ENCODE measurements at regions not wholly inside any gene's neighbourhood (a gene's known extent, or its start where the extent isn't known, plus 50 kb on each side); places are given as distances from the start of the nearest gene placed in this dataset.
A peak's percentile ranks its signal among the peaks of the same experiment; 100 is the strongest.

DNA sequence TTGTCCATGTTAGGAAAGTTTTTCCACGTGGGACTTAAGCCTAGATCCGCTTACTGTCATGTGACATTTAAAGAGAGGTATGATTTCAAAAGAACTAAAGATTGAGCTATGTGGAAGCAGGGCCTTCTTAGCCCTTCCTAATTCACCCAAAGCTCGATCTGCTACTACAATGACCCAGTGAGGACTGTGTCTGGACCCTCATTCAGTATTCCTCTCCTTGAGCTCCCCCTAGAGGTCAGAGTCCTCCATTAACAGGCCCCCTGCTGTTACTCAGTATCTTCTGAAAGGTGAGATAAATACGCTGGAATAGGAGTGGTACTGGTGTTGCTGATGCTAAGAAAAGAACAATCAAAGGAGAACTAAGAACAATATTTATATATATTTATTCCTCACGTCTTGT is 414.0 kb downstream of the GJA1 start:
- DNase-seq (ENCODE audit: low read depth in 4 of 6, low spot score in 6 of 6), result peak in 3 of 6 donors; percentile 31 to 71 (median 52)
- Histone ChIP-seq H3K4me1 (ENCODE audit: control insufficient read depth, insufficient read depth, low read length) (peaks cover 8% of the 10 kb centered on the region), H3K27ac (ENCODE audit: low read depth, low read length) (peak overlapping the region; percentile 81), H3K36me3 (ENCODE audit: control insufficient read depth, insufficient read depth, low read length) (no peaks in the 10 kb centered on the region), H3K4me3 (ENCODE audit: low read depth, low read length) (no peak overlapping the region), H3K27me3 (ENCODE audit: control insufficient read depth, insufficient read depth, low read length) (no peaks in the 10 kb centered on the region), H3K9me3 (ENCODE audit: control insufficient read depth, insufficient read depth, low read length) (no peaks in the 10 kb centered on the region)
- no CpG with 5 or more reads among the region's 5 CpGs for WGBS (ENCODE audit: insufficient coverage)

- no peak overlapping the region for H3K4me3 ChIP-seq (ENCODE audit: low read depth, low read length)
- H3K27me3 ChIP-seq (ENCODE audit: control insufficient read depth, insufficient read depth, low read length), result no peaks in the 10 kb centered on the region
- H3K27ac ChIP-seq (ENCODE audit: low read depth, low read length), result peak overlapping the region; percentile 78
- no peaks in the 10 kb centered on the region for H3K36me3 ChIP-seq (ENCODE audit: control insufficient read depth, insufficient read depth, low read length)
- no peaks in the 10 kb centered on the region for H3K9me3 ChIP-seq (ENCODE audit: control insufficient read depth, insufficient read depth, low read length)
- peaks cover 8% of the 10 kb centered on the region for H3K4me1 ChIP-seq (ENCODE audit: control insufficient read depth, insufficient read depth, low read length)
- WGBS (ENCODE audit: insufficient coverage), result 0% methylated on average over 1 of the region's 2 CpGs
- peak; percentile 45 to 86 (median 58) for DNase-seq (ENCODE audit: low read depth in 4 of 6, low spot score in 6 of 6)
Observed at GRCh38 chr6:121851056-121851455, 415.6 kb downstream of the GJA1 start.

GRCh38 chr6:121853686-121854085 is 418.2 kb downstream of the GJA1 start:
- H3K4me1 ChIP-seq (ENCODE audit: control insufficient read depth, insufficient read depth, low read length), result peaks cover 5% of the 10 kb centered on the region
- no peak overlapping the region for H3K4me3 ChIP-seq (ENCODE audit: low read depth, low read length)
- no peak overlapping the region for H3K27ac ChIP-seq (ENCODE audit: low read depth, low read length)
- no peaks in the 10 kb centered on the region for H3K36me3 ChIP-seq (ENCODE audit: control insufficient read depth, insufficient read depth, low read length)
- DNase-seq (ENCODE audit: low read depth in 4 of 6, low spot score in 6 of 6), result no peak
- no peaks in the 10 kb centered on the region for H3K9me3 ChIP-seq (ENCODE audit: control insufficient read depth, insufficient read depth, low read length)
- 97% methylated on average over 3 of the region's 4 CpGs for WGBS (ENCODE audit: insufficient coverage)
- H3K27me3 ChIP-seq (ENCODE audit: control insufficient read depth, insufficient read depth, low read length), result no peaks in the 10 kb centered on the region

- Histone ChIP-seq H3K27ac (ENCODE audit: low read depth, low read length) (no peak overlapping the region), H3K9me3 (ENCODE audit: control insufficient read depth, insufficient read depth, low read length) (no peaks in the 10 kb centered on the region), H3K4me1 (ENCODE audit: control insufficient read depth, insufficient read depth, low read length) (peaks cover 1% of the 10 kb centered on the region), H3K4me3 (ENCODE audit: low read depth, low read length) (no peak overlapping the region), H3K36me3 (ENCODE audit: control insufficient read depth, insufficient read depth, low read length) (no peaks in the 10 kb centered on the region), H3K27me3 (ENCODE audit: control insufficient read depth, insufficient read depth, low read length) (no peaks in the 10 kb centered on the region)
- WGBS (ENCODE audit: insufficient coverage), result no CpG with 5 or more reads among the region's 4 CpGs
- no peak for DNase-seq (ENCODE audit: low read depth in 4 of 6, low spot score in 6 of 6)
Observed at GRCh38 chr6:121855521-121855920, 420.1 kb downstream of the GJA1 start.

DNA sequence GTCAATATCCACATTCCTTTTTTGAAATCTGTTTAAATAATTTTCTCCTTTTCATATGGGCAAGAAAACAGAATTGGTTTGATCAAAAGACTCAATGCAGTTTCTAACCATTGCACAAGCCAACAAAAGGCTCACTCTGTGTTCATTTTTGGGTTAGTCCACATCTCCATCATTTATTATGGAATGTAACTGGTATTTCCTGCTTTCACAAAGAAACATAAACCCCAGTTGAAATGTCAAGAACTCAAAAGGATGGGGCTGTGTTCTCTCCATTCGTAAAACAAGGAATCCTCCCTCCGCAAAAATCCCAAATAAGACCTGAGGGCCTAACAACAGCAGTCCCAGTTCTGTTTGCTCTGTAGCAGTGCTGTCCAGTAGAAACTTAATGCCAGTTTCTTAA is 420.9 kb downstream of the GJA1 start:
- Histone ChIP-seq H3K4me1 (ENCODE audit: control insufficient read depth, insufficient read depth, low read length) (no peaks in the 10 kb centered on the region), H3K27me3 (ENCODE audit: control insufficient read depth, insufficient read depth, low read length) (no peaks in the 10 kb centered on the region), H3K27ac (ENCODE audit: low read depth, low read length) (no peak overlapping the region), H3K9me3 (ENCODE audit: control insufficient read depth, insufficient read depth, low read length) (no peaks in the 10 kb centered on the region), H3K4me3 (ENCODE audit: low read depth, low read length) (no peak overlapping the region), H3K36me3 (ENCODE audit: control insufficient read depth, insufficient read depth, low read length) (no peaks in the 10 kb centered on the region)
- 100% methylated on average over 2 of the region's 2 CpGs for WGBS (ENCODE audit: insufficient coverage)
- DNase-seq (ENCODE audit: low read depth in 4 of 6, low spot score in 6 of 6), result no peak

DNA sequence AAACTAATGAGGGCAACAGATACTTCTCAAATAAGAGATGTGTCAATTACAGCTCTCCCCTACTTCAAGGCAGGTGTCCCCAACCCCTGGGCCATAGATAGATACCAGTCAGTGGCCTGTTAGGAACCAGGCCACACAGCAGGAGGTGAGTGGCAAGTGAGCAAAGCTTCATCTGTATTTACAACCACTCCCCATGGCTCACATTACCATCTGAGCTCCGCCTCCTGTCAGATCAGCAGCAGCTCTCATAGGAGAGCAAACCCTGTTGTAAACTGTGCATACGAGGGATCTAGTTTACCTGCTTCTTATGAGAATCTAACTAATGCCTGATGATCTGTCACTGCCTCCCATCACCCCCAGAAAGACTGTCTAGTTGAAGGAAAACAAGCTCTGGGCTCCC is 422.1 kb downstream of the GJA1 start:
- WGBS (ENCODE audit: insufficient coverage), result 75% methylated on average over 2 of the region's 2 CpGs

DNA sequence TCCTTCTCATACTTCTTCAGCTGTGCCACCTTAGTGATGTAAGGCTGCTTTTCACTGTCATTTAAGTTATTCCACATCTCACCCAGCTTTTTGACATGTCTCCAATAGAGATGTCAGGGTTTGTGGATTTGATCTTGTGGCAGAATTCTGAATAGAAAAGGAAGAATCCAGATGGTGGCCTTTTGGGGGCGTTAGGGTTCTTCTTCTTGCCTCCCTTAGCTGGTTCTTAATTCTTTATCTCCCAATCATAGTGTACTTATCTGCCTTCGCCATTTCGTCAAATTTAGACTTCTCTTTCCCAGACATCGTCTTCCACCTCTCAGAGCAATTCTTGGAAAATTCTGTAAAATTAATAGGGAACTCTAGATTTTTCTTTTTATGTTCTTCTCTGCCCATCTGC is 422.9 kb downstream of the GJA1 start:
- no CpG with 5 or more reads among the region's 4 CpGs for WGBS (ENCODE audit: insufficient coverage)
- Histone ChIP-seq H3K9me3 (ENCODE audit: control insufficient read depth, insufficient read depth, low read length) (no peaks in the 10 kb centered on the region), H3K36me3 (ENCODE audit: control insufficient read depth, insufficient read depth, low read length) (no peaks in the 10 kb centered on the region), H3K27ac (ENCODE audit: low read depth, low read length) (no peak overlapping the region), H3K27me3 (ENCODE audit: control insufficient read depth, insufficient read depth, low read length) (no peaks in the 10 kb centered on the region), H3K4me1 (ENCODE audit: control insufficient read depth, insufficient read depth, low read length) (no peaks in the 10 kb centered on the region), H3K4me3 (ENCODE audit: low read depth, low read length) (no peak overlapping the region)
- DNase-seq (ENCODE audit: low read depth in 4 of 6, low spot score in 6 of 6), result no peak

More for the DNA sequence above, 422.1 kb downstream of the GJA1 start:
- Histone ChIP-seq H3K36me3 (ENCODE audit: control insufficient read depth, insufficient read depth, low read length) (no peaks in the 10 kb centered on the region), H3K27me3 (ENCODE audit: control insufficient read depth, insufficient read depth, low read length) (no peaks in the 10 kb centered on the region), H3K9me3 (ENCODE audit: control insufficient read depth, insufficient read depth, low read length) (no peaks in the 10 kb centered on the region), H3K4me3 (ENCODE audit: low read depth, low read length) (no peak overlapping the region), H3K4me1 (ENCODE audit: control insufficient read depth, insufficient read depth, low read length) (no peaks in the 10 kb centered on the region), H3K27ac (ENCODE audit: low read depth, low read length) (no peak overlapping the region)
- no peak for DNase-seq (ENCODE audit: low read depth in 4 of 6, low spot score in 6 of 6)

DNA sequence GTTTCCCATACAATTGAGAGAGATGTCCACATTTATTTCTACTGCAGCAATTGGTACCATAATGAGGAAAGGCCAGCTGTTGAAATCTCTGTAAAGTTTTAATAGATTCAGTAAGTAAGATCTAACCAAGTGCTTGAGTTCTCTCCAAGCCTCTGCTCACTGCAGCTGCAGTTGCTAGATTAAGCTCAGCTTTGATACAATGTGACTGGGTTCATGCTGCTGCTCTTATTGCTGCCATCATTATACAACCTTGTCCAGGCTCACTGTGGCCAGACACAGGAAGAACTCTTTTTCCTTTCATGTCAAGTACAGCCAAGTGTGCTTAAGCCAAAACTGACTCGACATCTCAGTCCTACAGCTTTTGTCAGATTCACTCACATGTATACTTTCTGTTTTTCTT is 423.5 kb downstream of the GJA1 start:
- no peaks in the 10 kb centered on the region for H3K36me3 ChIP-seq (ENCODE audit: control insufficient read depth, insufficient read depth, low read length)
- no peaks in the 10 kb centered on the region for H3K4me1 ChIP-seq (ENCODE audit: control insufficient read depth, insufficient read depth, low read length)
- H3K27me3 ChIP-seq (ENCODE audit: control insufficient read depth, insufficient read depth, low read length), result no peaks in the 10 kb centered on the region
- peak in 2 of 6 donors; percentile 9 to 32 for DNase-seq (ENCODE audit: low read depth in 4 of 6, low spot score in 6 of 6)
- no CpG with 5 or more reads among the region's 1 CpG for WGBS (ENCODE audit: insufficient coverage)
- H3K27ac ChIP-seq (ENCODE audit: low read depth, low read length), result no peak overlapping the region
- H3K9me3 ChIP-seq (ENCODE audit: control insufficient read depth, insufficient read depth, low read length), result no peaks in the 10 kb centered on the region
- no peak overlapping the region for H3K4me3 ChIP-seq (ENCODE audit: low read depth, low read length)

DNA sequence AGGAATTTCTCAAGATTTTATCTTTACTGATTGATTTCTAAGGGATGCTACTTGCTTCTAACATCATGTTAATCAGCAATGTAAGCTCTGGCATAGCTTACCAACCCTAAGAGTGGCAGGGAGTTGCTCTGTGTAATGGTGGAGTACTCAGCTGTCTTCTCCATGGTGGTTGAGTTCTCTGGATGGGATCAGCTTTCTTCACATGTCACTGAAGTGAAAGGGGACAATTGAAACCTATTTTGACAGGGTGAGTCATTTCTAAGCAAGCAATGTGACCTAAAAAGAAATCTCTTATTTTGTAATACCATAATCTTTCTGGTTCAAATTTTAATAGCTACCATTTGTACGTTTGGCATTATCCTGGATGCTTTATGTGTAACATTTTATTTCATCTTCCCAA is 430.4 kb downstream of the GJA1 start:
- WGBS (ENCODE audit: insufficient coverage), result no CpG with 5 or more reads among the region's 1 CpG
- Histone ChIP-seq H3K9me3 (ENCODE audit: control insufficient read depth, insufficient read depth, low read length) (no peaks in the 10 kb centered on the region), H3K4me1 (ENCODE audit: control insufficient read depth, insufficient read depth, low read length) (no peaks in the 10 kb centered on the region), H3K27me3 (ENCODE audit: control insufficient read depth, insufficient read depth, low read length) (no peaks in the 10 kb centered on the region), H3K27ac (ENCODE audit: low read depth, low read length) (no peak overlapping the region), H3K36me3 (ENCODE audit: control insufficient read depth, insufficient read depth, low read length) (no peaks in the 10 kb centered on the region), H3K4me3 (ENCODE audit: low read depth, low read length) (no peak overlapping the region)
- no peak for DNase-seq (ENCODE audit: low read depth in 4 of 6, low spot score in 6 of 6)

DNA sequence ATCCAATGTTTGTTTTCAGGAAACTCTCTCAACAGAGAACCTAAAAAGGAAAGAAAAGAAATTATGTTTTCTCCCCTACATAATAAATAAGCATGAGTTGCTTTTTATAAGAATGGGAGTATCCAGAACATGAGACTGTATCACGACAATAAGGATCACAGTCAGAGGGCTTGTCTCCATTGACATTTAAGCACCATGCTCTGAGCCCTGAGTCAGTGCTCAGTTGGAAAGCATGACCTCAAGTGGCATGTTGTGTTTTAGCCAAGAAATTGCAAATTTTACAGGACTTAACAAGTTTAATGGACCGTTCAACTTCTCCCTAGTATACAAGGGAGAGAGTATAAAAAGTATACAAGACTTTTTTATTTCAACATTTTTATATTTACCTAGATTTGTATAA is 431.6 kb downstream of the GJA1 start:
- Histone ChIP-seq H3K4me1 (ENCODE audit: control insufficient read depth, insufficient read depth, low read length) (no peaks in the 10 kb centered on the region), H3K4me3 (ENCODE audit: low read depth, low read length) (no peak overlapping the region), H3K9me3 (ENCODE audit: control insufficient read depth, insufficient read depth, low read length) (no peaks in the 10 kb centered on the region), H3K36me3 (ENCODE audit: control insufficient read depth, insufficient read depth, low read length) (no peaks in the 10 kb centered on the region), H3K27ac (ENCODE audit: low read depth, low read length) (no peak overlapping the region), H3K27me3 (ENCODE audit: control insufficient read depth, insufficient read depth, low read length) (no peaks in the 10 kb centered on the region)
- 43% methylated on average over 1 of the region's 2 CpGs for WGBS (ENCODE audit: insufficient coverage)
- DNase-seq (ENCODE audit: low read depth in 4 of 6, low spot score in 6 of 6), result no peak

All from spinal cord (tissue), 9 donors.